NB4 (cell line): ENCODE measurements at regions not wholly inside any gene's neighbourhood (a gene's known extent, or its start where the extent isn't known, plus 50 kb on each side); places are given as distances from the start of the nearest gene placed in this dataset.

Experiments
- DNase-seq: peaks from one replicate; pipeline ENCODE4 v3.0.0; 2010; ENCODE audit warnings: low read depth
- H3K4me3 ChIP-seq: one replicate; pipeline ENCODE4 v1.5.1; 2011; ENCODE audit warnings: mild to moderate bottlenecking, low read depth, low read length, moderate library complexity
- CTCF ChIP-seq: IDR thresholded peaks from one replicate; pipeline ENCODE4 v1.5.1; 2012; ENCODE audit warnings: low read depth, low read length
- MAX ChIP-seq: IDR thresholded peaks from 2 replicates; pipeline ENCODE4 v1.6.1; 2011; ENCODE audit warnings: low read depth, low read length
- MYC ChIP-seq: IDR thresholded peaks from 2 replicates; pipeline ENCODE4 v1.6.1; 2011; ENCODE audit warnings: low read depth, low read length
- POLR2A ChIP-seq: IDR thresholded peaks from 2 replicates; pipeline ENCODE4 v1.6.1; 2011; ENCODE audit warnings: mild to moderate bottlenecking; ENCODE audit not compliant: insufficient read length; ENCODE audit errors: extremely low read depth

GRCh38 chr10:27410153-27410552 lies 94.0 kb upstream of the RAB18 start:
- H3K4me3 ChIP-seq = no peak overlapping the region
- TF ChIP-seq CTCF (no peak), MYC (no peak), POLR2A (no peak), MAX (no peak)
- no peak for DNase-seq

GRCh38 chr10:27407271-27407670 lies 96.8 kb upstream of the RAB18 start:
- TF ChIP-seq MAX (no peak), CTCF (no peak), MYC (no peak), POLR2A (no peak)
- no peak for DNase-seq
- no peak overlapping the region for H3K4me3 ChIP-seq

- no peak for TF ChIP-seq CTCF
- no peak for TF ChIP-seq MAX
- TF ChIP-seq POLR2A = no peak
- TF ChIP-seq MYC = no peak
- peak; percentile 8 for DNase-seq
- H3K4me3 ChIP-seq = no peak overlapping the region
These were observed 104.2 kb upstream of the RAB18 start for GRCh38 chr10:27399871-27400270.

- DNase-seq = no peak
- TF ChIP-seq CTCF (no peak), POLR2A (no peak), MAX (no peak)
These were observed 110.1 kb upstream of the RAB18 start for GRCh38 chr10:27393961-27394360.

GRCh38 chr10:27392606-27393005 lies 111.5 kb upstream of the RAB18 start:
- H3K4me3 ChIP-seq = no peak overlapping the region
- no peak for DNase-seq
- TF ChIP-seq POLR2A (no peak), MAX (no peak), CTCF (no peak), MYC (no peak)

More at GRCh38 chr10:27393961-27394360, 110.1 kb upstream of the RAB18 start:
- H3K4me3 ChIP-seq = no peak overlapping the region

GRCh38 chr10:27391916-27392315 lies 112.2 kb upstream of the RAB18 start:
- DNase-seq = no peak
- TF ChIP-seq POLR2A = no peak
- TF ChIP-seq CTCF = no peak
- TF ChIP-seq MYC = no peak
- no peak for TF ChIP-seq MAX
- no peak overlapping the region for H3K4me3 ChIP-seq
